GM11168 (cell line): ENCODE measurements at regions not wholly inside any gene's neighbourhood (a gene's known extent, or its start where the extent isn't known, plus 50 kb on each side); places are given as distances from the start of the nearest gene placed in this dataset.

ENCODE experiments used
- in situ Hi-C: fragments of 300-500 bp; cut with MboI; formaldehyde crosslinking; loops from one replicate; pipeline ENCODE4 v1.12.0; 2022; ENCODE audit warnings: low sequenced_read_pairs; ENCODE audit not compliant: unreplicated experiment

GRCh38 chr4:18593297-18594002, 571.9 kb upstream of the LCORL start:
- in situ Hi-C loops = loop anchor here (10.0 kb wide), 1 partner anchor 779 kb away; the partner anchor contains the start of genes DCAF16 and NCAPG

GRCh38 chr4:18582841-18583240, 561.3 kb upstream of the LCORL start:
- in situ Hi-C loops = loop anchor here (10.0 kb wide), 1 partner anchor 1028 kb away; no protein-coding TSS in a partner anchor

GRCh38 chr4:18578307-18578706, 556.8 kb upstream of the LCORL start:
- in situ Hi-C loops = no loop called here

- in situ Hi-C loops = no loop called here
Measured at GRCh38 chr4:18572481-18572880, 550.9 kb upstream of the LCORL start.

- in situ Hi-C loops = no loop called here
Measured at GRCh38 chr4:18571301-18571761, 549.8 kb upstream of the LCORL start.

- in situ Hi-C loops = no loop called here
Measured at GRCh38 chr4:18570370-18570769, 548.8 kb upstream of the LCORL start.

GRCh38 chr4:18568600-18568999, 547.0 kb upstream of the LCORL start:
- in situ Hi-C loops = no loop called here

GRCh38 chr4:18566970-18567799, 545.6 kb upstream of the LCORL start:
- in situ Hi-C loops = no loop called here

GRCh38 chr4:18559492-18559891, 537.9 kb upstream of the LCORL start:
- in situ Hi-C loops = no loop called here

- in situ Hi-C loops = no loop called here
Measured at GRCh38 chr4:18556402-18556801, 534.8 kb upstream of the LCORL start.

GRCh38 chr4:18540349-18540748, 518.8 kb upstream of the LCORL start:
- in situ Hi-C loops = no loop called here

- in situ Hi-C loops = no loop called here
Measured at GRCh38 chr4:18538121-18538520, 516.6 kb upstream of the LCORL start.

GRCh38 chr4:18536428-18536827, 514.9 kb upstream of the LCORL start:
- in situ Hi-C loops = no loop called here

GRCh38 chr4:18535948-18536347, 514.4 kb upstream of the LCORL start:
- in situ Hi-C loops = no loop called here

- in situ Hi-C loops = no loop called here
Measured at GRCh38 chr4:18533262-18533775, 511.8 kb upstream of the LCORL start.

- in situ Hi-C loops = no loop called here
Measured at GRCh38 chr4:18531731-18532130, 510.2 kb upstream of the LCORL start.

- in situ Hi-C loops = no loop called here
Measured at GRCh38 chr4:18529482-18529881, 507.9 kb upstream of the LCORL start.

GRCh38 chr4:18524667-18525066, 503.1 kb upstream of the LCORL start:
- in situ Hi-C loops = no loop called here

GRCh38 chr4:18518098-18518497, 496.5 kb upstream of the LCORL start:
- in situ Hi-C loops = no loop called here

GRCh38 chr4:18513861-18514260, 492.3 kb upstream of the LCORL start:
- in situ Hi-C loops = no loop called here

GRCh38 chr4:18512718-18513117, 491.2 kb upstream of the LCORL start:
- in situ Hi-C loops = no loop called here
